Activated CD4-positive, alpha-beta memory T cell treated with anti-CD3 and anti-CD28 coated beads for 36 hours (primary cell): ENCODE measurements at regions not wholly inside any gene's neighbourhood (a gene's known extent, or its start where the extent isn't known, plus 50 kb on each side); places are given as distances from the start of the nearest gene placed in this dataset.
"Not testable (repeated sequence)": the region's sequence is repeated elsewhere in the genome, so short reads cannot be mapped to it uniquely, and the experiment has no call there.

Source experiments
- CTCF ChIA-PET: fragments of 350-600 bp; sonication (Branson Sonifier 250); formaldehyde crosslinking; loops from one replicate; lab custom pipeline; 2021; ENCODE audit warnings: antibody characterized with exemption, inconsistent platforms; lab: Charles Lee
- POLR2A ChIA-PET: fragments of 350-600 bp; sonication (Branson Sonifier 250); formaldehyde crosslinking; loops from one replicate; lab custom pipeline; 2021; ENCODE audit warnings: antibody characterized with exemption; lab: Charles Lee
- DNase-seq: peaks from one replicate; pipeline ENCODE4 v3.0.0-alpha.2; 2020
- H3K27ac Mint-ChIP-seq: one replicate; pipeline ENCODE4 v1.8.0; 2021; ENCODE audit warnings: mixed read lengths
- H3K27me3 Mint-ChIP-seq: one replicate; pipeline ENCODE4 v1.8.0; 2021; ENCODE audit warnings: mixed read lengths
- H3K36me3 Mint-ChIP-seq: one replicate; pipeline ENCODE4 v1.8.0; 2021; ENCODE audit warnings: mixed read lengths
- H3K4me1 Mint-ChIP-seq: one replicate; pipeline ENCODE4 v1.8.0; 2021; ENCODE audit warnings: low read depth, mixed read lengths
- H3K4me3 Mint-ChIP-seq: one replicate; pipeline ENCODE4 v1.8.0; 2021; ENCODE audit warnings: mild to moderate bottlenecking, mixed read lengths
- H3K9me3 Mint-ChIP-seq: one replicate; pipeline ENCODE4 v1.8.0; 2021; ENCODE audit warnings: mixed read lengths
- intact Hi-C: fragments of 100-400 bp; cut with micrococcal nuclease; formaldehyde crosslinking; loops from one replicate; pipeline ENCODE4 v1.15.1; 2023

GRCh38 chr6:77313595-77313994, 149.7 kb downstream of the HTR1B start:
- Mint-ChIP-seq H3K4me1 (no peaks in the 10 kb centered on the region), H3K27ac (no peak overlapping the region), H3K27me3 (no peaks in the 10 kb centered on the region), H3K36me3 (no peaks in the 10 kb centered on the region), H3K9me3 (peaks cover 3% of the 10 kb centered on the region), H3K4me3 (no peak overlapping the region)
- intact Hi-C loops, result no loop called here
- POLR2A ChIA-PET, result no interaction called here
- DNase-seq, result no peak
- CTCF ChIA-PET, result no interaction called here

GRCh38 chr6:77299931-77300330, 163.4 kb downstream of the HTR1B start:
- DNase-seq, result no peak
- ChIA-PET POLR2A (no interaction called here), CTCF (no interaction called here)
- no peak overlapping the region for H3K27ac Mint-ChIP-seq
- H3K4me1 Mint-ChIP-seq, result no peaks in the 10 kb centered on the region
- H3K36me3 Mint-ChIP-seq, result no peaks in the 10 kb centered on the region
- intact Hi-C loops, result no loop called here
- H3K9me3 Mint-ChIP-seq, result peaks cover 2% of the 10 kb centered on the region
- no peaks in the 10 kb centered on the region for H3K27me3 Mint-ChIP-seq
- H3K4me3 Mint-ChIP-seq, result no peak overlapping the region

GRCh38 chr6:77298283-77298682, 165.0 kb downstream of the HTR1B start:
- no peak overlapping the region for H3K4me3 Mint-ChIP-seq
- no peaks in the 10 kb centered on the region for H3K4me1 Mint-ChIP-seq
- H3K27me3 Mint-ChIP-seq, result no peaks in the 10 kb centered on the region
- no peak overlapping the region for H3K27ac Mint-ChIP-seq
- H3K9me3 Mint-ChIP-seq, result no peaks in the 10 kb centered on the region
- CTCF ChIA-PET, result no interaction called here
- no peak for DNase-seq
- H3K36me3 Mint-ChIP-seq, result no peaks in the 10 kb centered on the region
- POLR2A ChIA-PET, result no interaction called here
- intact Hi-C loops, result no loop called here

- H3K27ac Mint-ChIP-seq, result no peak overlapping the region
- POLR2A ChIA-PET, result no interaction called here
- no peak overlapping the region for H3K4me3 Mint-ChIP-seq
- CTCF ChIA-PET, result no interaction called here
- H3K36me3 Mint-ChIP-seq, result no peaks in the 10 kb centered on the region
- H3K27me3 Mint-ChIP-seq, result no peaks in the 10 kb centered on the region
- no peak for DNase-seq
- H3K4me1 Mint-ChIP-seq, result no peaks in the 10 kb centered on the region
- intact Hi-C loops, result no loop called here
- no peaks in the 10 kb centered on the region for H3K9me3 Mint-ChIP-seq
Observed at GRCh38 chr6:77292564-77293546, 170.4 kb downstream of the HTR1B start.

GRCh38 chr6:77290798-77291197, 172.5 kb downstream of the HTR1B start:
- ChIA-PET CTCF (no interaction called here), POLR2A (no interaction called here)
- no peak overlapping the region for H3K27ac Mint-ChIP-seq
- no peaks in the 10 kb centered on the region for H3K9me3 Mint-ChIP-seq
- H3K4me1 Mint-ChIP-seq, result no peaks in the 10 kb centered on the region
- intact Hi-C loops, result no loop called here
- no peaks in the 10 kb centered on the region for H3K36me3 Mint-ChIP-seq
- DNase-seq, result no peak
- no peak overlapping the region for H3K4me3 Mint-ChIP-seq
- H3K27me3 Mint-ChIP-seq, result no peaks in the 10 kb centered on the region

- peaks cover 4% of the 10 kb centered on the region for H3K9me3 Mint-ChIP-seq
- no peaks in the 10 kb centered on the region for H3K36me3 Mint-ChIP-seq
- H3K4me3 Mint-ChIP-seq, result no peak overlapping the region
- intact Hi-C loops, result no loop called here
- no peak for DNase-seq
- no peaks in the 10 kb centered on the region for H3K4me1 Mint-ChIP-seq
- CTCF ChIA-PET, result no interaction called here
- POLR2A ChIA-PET, result no interaction called here
- no peak overlapping the region for H3K27ac Mint-ChIP-seq
- no peaks in the 10 kb centered on the region for H3K27me3 Mint-ChIP-seq
Observed at GRCh38 chr6:77286541-77286940, 176.8 kb downstream of the HTR1B start.

- Mint-ChIP-seq H3K27ac (no peak overlapping the region), H3K9me3 (peaks cover 11% of the 10 kb centered on the region), H3K27me3 (no peaks in the 10 kb centered on the region), H3K36me3 (no peaks in the 10 kb centered on the region), H3K4me3 (no peak overlapping the region), H3K4me1 (no peaks in the 10 kb centered on the region)
- ChIA-PET CTCF (no interaction called here), POLR2A (no interaction called here)
- intact Hi-C loops, result no loop called here
- DNase-seq, result no peak
Observed at GRCh38 chr6:77273929-77274328, 189.4 kb downstream of the HTR1B start.

GRCh38 chr6:77264970-77265369, 198.3 kb downstream of the HTR1B start:
- Mint-ChIP-seq H3K4me3 (no peak overlapping the region), H3K27me3 (no peaks in the 10 kb centered on the region), H3K27ac (no peak overlapping the region), H3K36me3 (no peaks in the 10 kb centered on the region), H3K9me3 (peaks cover 2% of the 10 kb centered on the region), H3K4me1 (no peaks in the 10 kb centered on the region)
- ChIA-PET CTCF (no interaction called here), POLR2A (no interaction called here)
- intact Hi-C loops, result no loop called here
- no peak for DNase-seq

- H3K9me3 Mint-ChIP-seq, result peaks cover 2% of the 10 kb centered on the region
- no peaks in the 10 kb centered on the region for H3K27me3 Mint-ChIP-seq
- ChIA-PET CTCF (no interaction called here), POLR2A (no interaction called here)
- intact Hi-C loops, result no loop called here
- DNase-seq, result no peak
- no peaks in the 10 kb centered on the region for H3K36me3 Mint-ChIP-seq
- H3K27ac Mint-ChIP-seq, result no peak overlapping the region
- no peaks in the 10 kb centered on the region for H3K4me1 Mint-ChIP-seq
- no peak overlapping the region for H3K4me3 Mint-ChIP-seq
Observed at GRCh38 chr6:77263003-77263402, 200.3 kb downstream of the HTR1B start.

- H3K9me3 Mint-ChIP-seq, H3K27me3 Mint-ChIP-seq, DNase-seq, CTCF ChIA-PET, intact Hi-C loops, H3K4me3 Mint-ChIP-seq, H3K4me1 Mint-ChIP-seq, H3K36me3 Mint-ChIP-seq, POLR2A ChIA-PET, H3K27ac Mint-ChIP-seq: not testable (repeated sequence)
Observed at GRCh38 chr6:77251801-77252200, 211.5 kb downstream of the HTR1B start.

- no peaks in the 10 kb centered on the region for H3K27me3 Mint-ChIP-seq
Observed at GRCh38 chr6:77249560-77249959, 213.7 kb downstream of the HTR1B start.

GRCh38 chr6:77245026-77245425, 218.3 kb downstream of the HTR1B start:
- H3K4me3 Mint-ChIP-seq, result no peak overlapping the region
- DNase-seq, result no peak
- intact Hi-C loops, result no loop called here
- H3K27me3 Mint-ChIP-seq, result no peaks in the 10 kb centered on the region
- no peaks in the 10 kb centered on the region for H3K4me1 Mint-ChIP-seq
- H3K36me3 Mint-ChIP-seq, result no peaks in the 10 kb centered on the region
- ChIA-PET CTCF (no interaction called here), POLR2A (no interaction called here)
- no peak overlapping the region for H3K27ac Mint-ChIP-seq
- H3K9me3 Mint-ChIP-seq, result peaks cover 3% of the 10 kb centered on the region

More at GRCh38 chr6:77249560-77249959, 213.7 kb downstream of the HTR1B start:
- ChIA-PET POLR2A (no interaction called here), CTCF (no interaction called here)
- Mint-ChIP-seq H3K36me3 (no peaks in the 10 kb centered on the region), H3K9me3 (peaks cover 3% of the 10 kb centered on the region), H3K4me1 (no peaks in the 10 kb centered on the region), H3K4me3 (no peak overlapping the region), H3K27ac (no peak overlapping the region)
- intact Hi-C loops, result no loop called here
- DNase-seq, result no peak
